Ishikawa (cell line): ENCODE measurements at regions not wholly inside any gene's neighbourhood (a gene's known extent, or its start where the extent isn't known, plus 50 kb on each side); places are given as distances from the start of the nearest gene placed in this dataset.

Experiments
- RAD21 ChIP-seq: IDR thresholded peaks from 2 replicates; pipeline ENCODE4 v1.6.1; 2012; ENCODE audit warnings: low read depth
- TCF12 ChIP-seq: IDR thresholded peaks from 2 replicates; pipeline ENCODE4 v1.6.1; 2012; ENCODE audit warnings: low read depth
- ZBTB7A ChIP-seq: IDR thresholded peaks from 2 replicates; pipeline ENCODE4 v1.6.1; 2012; ENCODE audit warnings: low read depth

GRCh38 chr15:95629503-95630168 lies 700.9 kb upstream of the NR2F2 start:
- TF ChIP-seq RAD21: no peak
- TF ChIP-seq ZBTB7A: no peak
- TF ChIP-seq TCF12: no peak
